IMR-90 (cell line): ENCODE measurements at regions not wholly inside any gene's neighbourhood (a gene's known extent, or its start where the extent isn't known, plus 50 kb on each side); places are given as distances from the start of the nearest gene placed in this dataset.

Experiments used
- ATAC-seq: fragments of 200-7000 bp; cut with Tn5 transposase; 2 replicates; pipeline ENCODE4 v1.9.1; 2020; ENCODE audit warnings: low read depth, mild to moderate bottlenecking, moderate library complexity
- BruUV-seq: library from RNA; stranded (reverse); fragments of 400-500 nt; replicated peaks from 2 replicates; lab custom pipeline; 2021; lab: Mats Ljungman, UMichigan
- CTCF ChIA-PET: fragments of 300-600 bp; formaldehyde crosslinking; extraction: SDS; loops from one replicate; lab custom pipeline; 2021; ENCODE audit warnings: antibody characterized with exemption; lab: Yijun Ruan, JAX
- POLR2A ChIA-PET: fragments of 300-600 bp; sonication (Branson Sonifier 250); formaldehyde crosslinking; loops from one replicate; lab custom pipeline; 2022; ENCODE audit warnings: antibody characterized with exemption; ENCODE audit not compliant: unreplicated experiment; lab: Charles Lee
- DNase-seq: peaks from one replicate; pipeline ENCODE4 v3.0.0; 2013
- H2AFZ ChIP-seq: replicated peaks from 2 replicates; pipeline ENCODE3; 2013; ENCODE audit warnings: low read length, mild to moderate bottlenecking; ENCODE audit not compliant: poor library complexity
- H2AK5ac ChIP-seq: 2 replicates; pipeline ENCODE4 v1.6.1; 2013; ENCODE audit warnings: low read depth, low read length, inconsistent platforms
- H2AK9ac ChIP-seq: replicated peaks from 2 replicates; pipeline ENCODE3; 2013; ENCODE audit warnings: mild to moderate bottlenecking, low read depth, low read length, moderate library complexity; ENCODE audit not compliant: poor library complexity
- H2BK120ac ChIP-seq: 2 replicates; pipeline ENCODE4 v1.6.1; 2013; ENCODE audit warnings: low read depth, low read length, inconsistent platforms
- H2BK15ac ChIP-seq: 3 replicates; pipeline ENCODE4 v1.6.1; 2013; ENCODE audit warnings: low read depth, low read length, inconsistent platforms
- H2BK20ac ChIP-seq: 2 replicates; pipeline ENCODE4 v1.6.1; 2013; ENCODE audit warnings: low read depth, mild to moderate bottlenecking, inconsistent platforms, low read length, moderate library complexity
- H2BK5ac ChIP-seq: 2 replicates; pipeline ENCODE4 v1.6.1; 2013; ENCODE audit warnings: mild to moderate bottlenecking, low read depth, low read length, inconsistent platforms; ENCODE audit not compliant: poor library complexity, severe bottlenecking
- H3K14ac ChIP-seq: replicated peaks from 2 replicates; pipeline ENCODE4 v1.6.1; 2013; ENCODE audit warnings: low read depth, low read length, inconsistent platforms
- H3K18ac ChIP-seq: 2 replicates; pipeline ENCODE4 v1.6.1; 2013; ENCODE audit warnings: low read depth, low read length, control low read depth
- H3K23ac ChIP-seq: 2 replicates; pipeline ENCODE4 v1.6.1; 2013; ENCODE audit warnings: low read depth, low read length, inconsistent platforms
- H3K27ac ChIP-seq: 2 replicates; pipeline ENCODE4 v1.5.1; 2013; ENCODE audit warnings: mild to moderate bottlenecking, control low read depth, low read length; ENCODE audit not compliant: insufficient read depth
- H3K27me3 ChIP-seq: 2 replicates; pipeline ENCODE4 v1.6.1; 2013; ENCODE audit warnings: low read length; ENCODE audit not compliant: control insufficient read depth, insufficient read depth
- H3K36me3 ChIP-seq: 2 replicates; pipeline ENCODE4 v1.6.1; 2013; ENCODE audit warnings: low read length, mixed read lengths; ENCODE audit not compliant: control insufficient read depth, insufficient read depth
- H3K4ac ChIP-seq: 2 replicates; pipeline ENCODE4 v1.6.1; 2013; ENCODE audit warnings: low read depth, low read length, inconsistent platforms
- H3K4me1 ChIP-seq: 2 replicates; pipeline ENCODE4 v1.6.1; 2013; ENCODE audit warnings: low read length, mixed read lengths; ENCODE audit not compliant: control insufficient read depth, insufficient read depth
- H3K4me2 ChIP-seq: 2 replicates; pipeline ENCODE4 v1.6.1; 2013; ENCODE audit warnings: low read depth, mild to moderate bottlenecking, control low read depth, low read length, moderate library complexity
- H3K4me3 ChIP-seq: 2 replicates; pipeline ENCODE4 v1.5.1; 2013; ENCODE audit warnings: low read depth, mild to moderate bottlenecking, control low read depth, low read length, moderate library complexity; ENCODE audit not compliant: insufficient read depth
- H3K56ac ChIP-seq: 2 replicates; pipeline ENCODE4 v1.6.1; 2013; ENCODE audit warnings: low read length, inconsistent platforms; ENCODE audit not compliant: insufficient read depth; ENCODE audit errors: extremely low read depth
- H3K79me1 ChIP-seq, 2 experiments: 2 replicates each; pipeline ENCODE4 v1.6.1; 2013; ENCODE audit warnings: low read length in 2 of 2, inconsistent platforms in 1 of 2, low read depth in 1 of 2
- H3K9ac ChIP-seq: 2 replicates; pipeline ENCODE4 v1.6.1; 2013; ENCODE audit warnings: low read depth, low read length, control low read depth
- H3K9me1 ChIP-seq: 2 replicates; pipeline ENCODE4 v1.6.1; 2013; ENCODE audit warnings: low read length, inconsistent platforms; ENCODE audit not compliant: insufficient read depth
- H3K9me3 ChIP-seq: 2 replicates; pipeline ENCODE4 v1.6.1; 2013; ENCODE audit warnings: low read length; ENCODE audit not compliant: control insufficient read depth, insufficient read depth
- H4K20me1 ChIP-seq: 2 replicates; pipeline ENCODE4 v1.6.1; 2013; ENCODE audit warnings: low read length, inconsistent platforms; ENCODE audit not compliant: insufficient read depth
- H4K5ac ChIP-seq: 2 replicates; pipeline ENCODE4 v1.6.1; 2013; ENCODE audit warnings: mild to moderate bottlenecking, low read depth, low read length, control low read depth
- H4K8ac ChIP-seq, 2 experiments: 2 replicates each; pipeline ENCODE4 v1.6.1; 2013; ENCODE audit warnings: low read depth in 2 of 2, low read length in 2 of 2, control low read depth in 1 of 2, inconsistent platforms in 1 of 2
- H4K91ac ChIP-seq: 2 replicates; pipeline ENCODE4 v1.6.1; 2013; ENCODE audit warnings: low read depth, low read length, inconsistent platforms; ENCODE audit not compliant: insufficient read depth
- CEBPB ChIP-seq: IDR thresholded peaks from 2 replicates; pipeline ENCODE4 v1.6.1; 2012; ENCODE audit warnings: low read depth, low read length, improper control_type of control experiment
- CHD1 ChIP-seq: IDR thresholded peaks from 2 replicates; pipeline ENCODE4 v1.6.1; 2012; ENCODE audit warnings: low read depth, low read length, improper control_type of control experiment
- FOS ChIP-seq: fragments of 150-350 bp; IDR thresholded peaks from 2 replicates; pipeline ENCODE4 v1.6.1; 2016; ENCODE audit warnings: low read depth, low read length
- MAFK ChIP-seq: IDR thresholded peaks from 2 replicates; pipeline ENCODE4 v1.6.1; 2012; ENCODE audit warnings: low read depth, low read length, improper control_type of control experiment
- MXI1 ChIP-seq: IDR thresholded peaks from 2 replicates; pipeline ENCODE4 v1.6.1; 2012; ENCODE audit warnings: low read depth, mild to moderate bottlenecking, low read length, moderate library complexity, borderline replicate concordance
- NFE2L2 ChIP-seq: fragments of 150-350 bp; IDR thresholded peaks from 2 replicates; pipeline ENCODE4 v1.6.1; 2016; ENCODE audit warnings: low read depth, mild to moderate bottlenecking, low read length
- POLR2A ChIP-seq: IDR thresholded peaks from 2 replicates; pipeline ENCODE4 v1.6.1; 2012; ENCODE audit warnings: mild to moderate bottlenecking, low read depth, low read length
- RCOR1 ChIP-seq: IDR thresholded peaks from 2 replicates; pipeline ENCODE4 v1.6.1; 2012; ENCODE audit warnings: mild to moderate bottlenecking, low read length, improper control_type of control experiment; ENCODE audit not compliant: insufficient replicate concordance
- RFX5 ChIP-seq: IDR thresholded peaks from 2 replicates; pipeline ENCODE4 v1.8.0; 2012; ENCODE audit warnings: low read depth, mild to moderate bottlenecking, low read length, moderate library complexity
- SMC3 ChIP-seq: fragments of 150-350 bp; IDR thresholded peaks from 2 replicates; pipeline ENCODE4 v1.6.1; 2016; ENCODE audit warnings: low read depth, mild to moderate bottlenecking, antibody characterized with exemption, low read length, moderate library complexity
- USF2 ChIP-seq: fragments of 150-350 bp; IDR thresholded peaks from 2 replicates; pipeline ENCODE4 v1.6.1; 2017; ENCODE audit warnings: mild to moderate bottlenecking, antibody characterized with exemption, low read length, low read depth
- WGBS, 2 experiments: methylation state at CpG; one replicate each; pipeline versions ENCODE4 v1.1.5 to v1.1.7; 2013; ENCODE audit warnings: missing lambda C conversion rate in 2 of 2; ENCODE audit not compliant: insufficient read length in 1 of 2; ENCODE audit errors: extremely low coverage in 2 of 2; 5-methylcytosine and 5-hydroxymethylcytosine counted together
- dilution Hi-C: fragments of 300-500 bp; cut with HindIII; formaldehyde crosslinking; loops from one replicate; pipeline ENCODE4 v1.14.3; 2018; ENCODE audit warnings: low sequenced_read_pairs; ENCODE audit not compliant: unreplicated experiment
- in situ Hi-C: fragments of 300-500 bp; cut with MboI; formaldehyde crosslinking; loops from 3 replicates; pipeline ENCODE4 v1.14.3; 2019; ENCODE audit warnings: low sequenced_read_pairs, inconsistent platforms, mixed read lengths
- intact Hi-C: fragments of 100-400 bp; cut with micrococcal nuclease; formaldehyde crosslinking; loops from 2 replicates; pipeline ENCODE4 v1.10.0; 2022
- TF ChIP-seq, protein P1 (sequence below): fragments of 150-350 bp; IDR thresholded peaks from 2 replicates; pipeline ENCODE4 v1.6.1; 2016; ENCODE audit warnings: low read depth, mild to moderate bottlenecking, low read length, moderate library complexity, borderline replicate concordance

DNA sequence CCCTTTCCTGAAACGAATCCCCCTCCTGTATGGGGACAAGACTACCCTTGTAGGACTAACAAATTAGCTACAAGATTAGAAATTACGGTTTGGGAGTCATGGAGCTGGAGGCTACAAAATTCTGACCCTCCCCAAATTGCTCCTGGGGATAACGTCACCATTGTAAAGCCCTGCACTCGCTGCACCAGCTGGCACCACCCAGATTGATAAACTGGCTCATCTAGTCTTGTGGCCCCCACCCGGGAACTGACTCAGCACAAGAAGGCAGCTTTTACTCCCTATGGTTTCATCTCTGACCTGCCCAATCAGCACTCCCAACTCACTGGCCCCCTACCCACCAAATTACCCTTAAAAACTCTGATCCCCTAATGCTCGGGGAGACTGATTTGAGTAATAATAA is 150.6 kb upstream of the TSC22D1 start:
- in situ Hi-C loops = no loop called here
- ATAC-seq = no peak

More for the DNA sequence above, 150.6 kb upstream of the TSC22D1 start:
- Histone ChIP-seq H2BK120ac (peak overlapping the region; percentile 90; the same call in 1 of the 2 replicates), H2BK15ac (peak overlapping the region; percentile 85; the same call in 2 of the 3 replicates), H2AK5ac (peak overlapping the region; percentile 75; the same call in 1 of the 2 replicates), H3K56ac (peak overlapping the region; percentile 26; the same call in 1 of the 2 replicates), H3K18ac (peak overlapping the region; percentile 95), H3K14ac (peak overlapping the region; percentile 77), H4K20me1 (no peaks in the 10 kb centered on the region), H4K5ac (peak overlapping the region; percentile 83), H3K27me3 (no peaks in the 10 kb centered on the region), H3K4me3 (no peak overlapping the region), H3K27ac (peak overlapping the region; percentile 96), H2AK9ac (no peak overlapping the region), H3K4ac (peak overlapping the region; percentile 84), H3K79me1 (no peaks in the 10 kb centered on the region), H4K8ac (peak overlapping the region; percentile 69 to 94), H3K23ac (peak overlapping the region; percentile 62; the same call in 1 of the 2 replicates), H3K9ac (peak overlapping the region; percentile 32; the same call in 1 of the 2 replicates), H3K36me3 (no peaks in the 10 kb centered on the region), H3K9me3 (peaks cover 4% of the 10 kb centered on the region), H2AFZ (no peak overlapping the region), H3K9me1 (no peaks in the 10 kb centered on the region), H2BK20ac (peak overlapping the region; percentile 86), H3K4me1 (peaks cover 6% of the 10 kb centered on the region), H3K4me2 (no peak overlapping the region), H4K91ac (peak overlapping the region; percentile 65), H2BK5ac (peak overlapping the region; percentile 85)
- no CpG with 5 or more reads among the region's 6 CpGs for WGBS, 2 experiments
- intact Hi-C loops = loop anchor here (5.0 kb wide), 1 partner anchor 149 kb away; the partner anchor contains the start of gene TSC22D1
- POLR2A ChIA-PET = no interaction called here
- TF ChIP-seq CEBPB (no peak), POLR2A (no peak), RCOR1 (no peak), FOS (no peak), RFX5 (no peak), USF2 (no peak), MAFK (no peak), MXI1 (no peak), NFE2L2 (no peak), CHD1 (no peak), SMC3 (no peak)
- TF ChIP-seq, protein P1, sequence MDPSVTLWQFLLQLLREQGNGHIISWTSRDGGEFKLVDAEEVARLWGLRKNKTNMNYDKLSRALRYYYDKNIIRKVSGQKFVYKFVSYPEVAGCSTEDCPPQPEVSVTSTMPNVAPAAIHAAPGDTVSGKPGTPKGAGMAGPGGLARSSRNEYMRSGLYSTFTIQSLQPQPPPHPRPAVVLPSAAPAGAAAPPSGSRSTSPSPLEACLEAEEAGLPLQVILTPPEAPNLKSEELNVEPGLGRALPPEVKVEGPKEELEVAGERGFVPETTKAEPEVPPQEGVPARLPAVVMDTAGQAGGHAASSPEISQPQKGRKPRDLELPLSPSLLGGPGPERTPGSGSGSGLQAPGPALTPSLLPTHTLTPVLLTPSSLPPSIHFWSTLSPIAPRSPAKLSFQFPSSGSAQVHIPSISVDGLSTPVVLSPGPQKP = no peak
- no peak for DNase-seq
- no TSS peak for BruUV-seq
- CTCF ChIA-PET = interaction anchor here (0.6 to 1.7 kb wide), 4 partner anchors 9 to 423 kb away, joined by 3 to 6 read pairs (median 4); no protein-coding TSS in a partner anchor
- dilution Hi-C loops = no loop called here
